ENCODE measurements at regions not wholly inside any gene's neighbourhood (a gene's known extent, or its start where the extent isn't known, plus 50 kb on each side); places are given as distances from the start of the nearest gene placed in this dataset.
"Not testable (repeated sequence)": the region's sequence is repeated elsewhere in the genome, so short reads cannot be mapped to it uniquely, and the experiment has no call there.

DNA sequence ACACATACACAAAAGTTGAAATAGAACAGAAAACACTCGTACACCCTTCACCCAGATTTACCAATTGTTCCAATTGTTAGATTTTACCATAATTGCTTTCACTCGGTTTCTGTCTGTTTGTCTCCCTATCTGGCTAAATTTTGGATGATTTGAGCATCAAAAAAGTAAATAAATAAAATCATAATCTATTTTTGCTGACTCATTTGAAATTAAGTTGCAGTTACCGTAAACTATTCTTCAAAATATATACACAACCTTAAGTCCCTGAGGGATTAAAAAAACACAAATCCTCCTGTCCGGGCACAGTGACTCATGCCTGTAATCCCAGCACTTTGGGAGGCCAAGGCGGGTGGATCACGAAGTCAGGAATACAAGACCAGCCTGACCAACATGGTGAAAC, 81.3 kb upstream of the SYT9 start:
- TF ChIP-seq, protein P1, sequence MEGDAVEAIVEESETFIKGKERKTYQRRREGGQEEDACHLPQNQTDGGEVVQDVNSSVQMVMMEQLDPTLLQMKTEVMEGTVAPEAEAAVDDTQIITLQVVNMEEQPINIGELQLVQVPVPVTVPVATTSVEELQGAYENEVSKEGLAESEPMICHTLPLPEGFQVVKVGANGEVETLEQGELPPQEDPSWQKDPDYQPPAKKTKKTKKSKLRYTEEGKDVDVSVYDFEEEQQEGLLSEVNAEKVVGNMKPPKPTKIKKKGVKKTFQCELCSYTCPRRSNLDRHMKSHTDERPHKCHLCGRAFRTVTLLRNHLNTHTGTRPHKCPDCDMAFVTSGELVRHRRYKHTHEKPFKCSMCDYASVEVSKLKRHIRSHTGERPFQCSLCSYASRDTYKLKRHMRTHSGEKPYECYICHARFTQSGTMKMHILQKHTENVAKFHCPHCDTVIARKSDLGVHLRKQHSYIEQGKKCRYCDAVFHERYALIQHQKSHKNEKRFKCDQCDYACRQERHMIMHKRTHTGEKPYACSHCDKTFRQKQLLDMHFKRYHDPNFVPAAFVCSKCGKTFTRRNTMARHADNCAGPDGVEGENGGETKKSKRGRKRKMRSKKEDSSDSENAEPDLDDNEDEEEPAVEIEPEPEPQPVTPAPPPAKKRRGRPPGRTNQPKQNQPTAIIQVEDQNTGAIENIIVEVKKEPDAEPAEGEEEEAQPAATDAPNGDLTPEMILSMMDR (IDR thresholded peaks at IDR 0.05; ENCODE audit: low read depth, low read length, missing control alignments) = no peak
- H3K4me3 ChIP-seq (ENCODE audit: low read depth, low read length) = no peak overlapping the region
- in situ Hi-C loops (cut with HindIII; ENCODE audit: low sequenced_read_pairs) = no loop called here
- DNase-seq (ENCODE audit: low read depth) = no peak

DNA sequence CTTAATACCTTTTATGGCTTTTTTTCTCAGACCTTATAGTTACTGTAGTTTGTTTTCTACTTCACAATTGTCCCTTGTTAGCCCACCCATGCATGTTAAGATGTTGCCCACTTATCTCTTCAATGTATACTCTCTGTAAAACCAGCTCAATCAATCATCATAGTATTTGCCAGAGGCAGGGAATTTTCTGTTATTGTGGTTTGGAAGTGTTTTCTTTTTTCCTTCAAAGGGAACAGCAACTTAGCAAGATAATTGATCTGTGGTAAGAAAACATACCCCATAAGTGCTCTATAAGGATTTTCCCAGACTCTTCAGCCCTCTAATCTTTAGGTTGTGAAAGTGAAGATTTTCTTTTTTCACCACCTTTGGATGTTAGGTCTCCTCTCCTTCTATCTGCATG, 76.7 kb upstream of the SYT9 start:
- TF ChIP-seq, protein P1 (IDR thresholded peaks at IDR 0.05; ENCODE audit: low read depth, low read length, missing control alignments) = no peak
- no peak for DNase-seq (ENCODE audit: low read depth)
- no peak overlapping the region for H3K4me3 ChIP-seq (ENCODE audit: low read depth, low read length)
- in situ Hi-C loops (cut with HindIII; ENCODE audit: low sequenced_read_pairs) = no loop called here

DNA sequence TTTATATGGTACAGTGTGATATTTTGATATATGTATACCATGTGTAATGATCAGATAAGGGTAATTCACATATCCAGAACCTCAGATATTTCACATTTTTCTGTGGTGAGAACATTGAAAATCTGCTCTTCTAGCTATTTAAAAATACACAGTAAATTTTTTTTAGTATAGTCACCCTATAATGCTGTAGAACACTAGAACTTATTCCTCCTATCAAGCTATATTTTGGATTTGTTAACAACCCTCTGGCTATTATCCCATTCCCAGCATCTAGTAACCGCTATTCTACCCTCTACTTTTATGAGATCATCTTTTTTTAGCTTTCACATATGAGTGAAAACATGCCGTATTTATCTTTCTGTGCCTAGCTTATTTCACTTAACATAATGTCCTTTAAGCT, 65.5 kb upstream of the SYT9 start:
- DNase-seq (ENCODE audit: low read depth) = no peak
- H3K4me3 ChIP-seq (ENCODE audit: low read depth, low read length) = no peak overlapping the region
- in situ Hi-C loops (cut with HindIII; ENCODE audit: low sequenced_read_pairs) = no loop called here
- TF ChIP-seq, protein P1 (IDR thresholded peaks at IDR 0.05; ENCODE audit: low read depth, low read length, missing control alignments) = no peak

DNA sequence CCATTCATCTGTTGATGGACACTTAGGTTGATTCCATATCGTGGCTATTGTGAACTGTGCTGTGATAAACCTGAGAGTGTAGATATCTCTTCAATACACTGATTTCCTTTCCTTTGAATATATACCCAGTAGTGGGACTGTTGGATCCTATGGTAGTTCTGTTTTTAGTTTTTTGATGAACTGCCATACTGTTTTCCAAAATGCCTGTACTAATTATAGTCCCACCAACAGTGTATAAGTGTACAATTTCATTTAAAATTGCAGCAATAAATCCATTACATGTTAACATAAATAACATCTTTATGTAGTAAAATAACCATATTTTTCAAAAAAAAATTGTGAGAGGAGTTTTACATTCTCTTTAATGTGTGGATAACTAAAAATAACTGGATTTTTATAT, 65.0 kb upstream of the SYT9 start:
- H3K4me3 ChIP-seq (ENCODE audit: low read depth, low read length) = no peak overlapping the region
- TF ChIP-seq, protein P1 (IDR thresholded peaks at IDR 0.05; ENCODE audit: low read depth, low read length, missing control alignments) = no peak
- DNase-seq (ENCODE audit: low read depth) = no peak
- in situ Hi-C loops (cut with HindIII; ENCODE audit: low sequenced_read_pairs) = no loop called here

DNA sequence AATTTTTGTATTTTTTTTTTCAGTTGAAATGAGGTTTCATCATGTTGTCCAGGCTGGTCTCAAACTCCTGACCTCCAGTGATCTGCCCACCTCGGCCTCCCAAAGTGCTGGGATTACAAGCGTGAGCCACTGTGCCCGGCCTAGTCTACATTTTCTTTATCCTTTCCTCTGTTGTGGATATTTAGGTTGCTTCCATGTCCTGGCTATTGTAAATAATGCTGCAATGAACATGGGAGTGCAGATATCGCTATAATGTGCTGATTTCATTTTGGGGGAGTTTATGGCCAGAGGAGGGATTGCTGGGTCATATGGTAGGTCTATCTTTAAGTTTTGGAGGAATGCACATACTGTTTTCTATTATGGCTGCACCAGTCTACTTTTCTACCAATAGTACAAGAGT, 58.9 kb upstream of the SYT9 start:
- in situ Hi-C loops (cut with HindIII; ENCODE audit: low sequenced_read_pairs) = not testable (repeated sequence)

DNA sequence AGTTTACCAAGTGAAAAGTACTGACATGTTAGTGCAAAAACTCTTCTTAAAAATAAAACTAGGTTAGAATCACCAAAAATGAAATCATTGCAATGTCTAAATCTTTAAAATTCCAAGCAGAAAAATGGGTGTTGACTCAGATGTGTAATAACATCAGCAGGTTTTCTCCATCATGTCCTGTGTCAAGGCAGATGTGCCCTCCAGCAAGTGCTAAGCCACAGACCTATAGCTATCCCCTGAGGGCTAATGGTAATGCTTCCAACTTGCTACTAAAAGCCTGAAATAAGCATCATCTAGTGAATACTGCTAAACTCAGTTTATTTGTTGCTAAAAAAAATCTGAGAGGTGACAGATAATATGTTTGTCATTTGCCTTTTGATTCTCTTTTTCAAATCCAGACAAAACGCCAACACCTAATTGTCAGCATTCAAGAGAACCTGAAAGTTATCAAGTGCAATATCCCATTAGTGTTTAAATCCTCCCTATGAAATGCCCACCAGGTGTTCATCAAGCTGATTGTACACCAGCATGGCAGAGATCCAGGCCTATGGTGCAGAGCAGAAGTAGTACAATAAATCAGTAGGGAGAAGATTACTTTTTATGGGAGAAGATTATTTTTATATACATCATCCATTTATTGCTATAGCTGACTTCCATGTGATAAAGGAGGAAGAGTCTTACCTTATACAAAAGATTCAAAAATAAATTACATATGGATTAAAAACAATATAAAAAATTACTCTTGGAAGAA, 55.1 kb upstream of the SYT9 start:
- no peak overlapping the region for H3K4me3 ChIP-seq (ENCODE audit: low read depth, low read length)
- no peak for DNase-seq (ENCODE audit: low read depth)
- TF ChIP-seq, protein P1 (IDR thresholded peaks at IDR 0.05; ENCODE audit: low read depth, low read length, missing control alignments) = no peak
- in situ Hi-C loops (cut with HindIII; ENCODE audit: low sequenced_read_pairs) = no loop called here

More for the DNA sequence above, 58.9 kb upstream of the SYT9 start:
- not testable (repeated sequence) for H3K4me3 ChIP-seq (ENCODE audit: low read depth, low read length); DNase-seq (ENCODE audit: low read depth)

DNA sequence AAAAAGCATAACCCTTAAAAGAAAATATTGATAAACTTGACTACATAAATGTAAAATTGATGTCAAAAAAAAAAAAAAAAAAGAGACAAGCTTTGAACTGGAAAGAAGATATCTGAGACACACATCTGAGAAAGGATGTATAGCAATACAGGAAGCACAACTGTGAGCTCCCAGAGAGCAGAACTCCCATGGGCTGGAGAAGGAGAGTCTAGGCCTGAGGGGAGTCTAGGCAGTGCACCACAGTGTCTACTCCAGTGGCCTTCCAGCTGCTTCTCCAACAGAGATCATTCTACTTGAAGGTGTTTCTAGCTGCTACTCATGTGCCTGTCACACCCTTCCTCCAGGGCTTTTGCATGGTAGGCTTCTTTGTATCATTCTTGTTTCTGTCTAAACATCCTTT, 54.2 kb upstream of the SYT9 start:
- TF ChIP-seq, protein P1 (IDR thresholded peaks at IDR 0.05; ENCODE audit: low read depth, low read length, missing control alignments) = no peak
- H3K4me3 ChIP-seq (ENCODE audit: low read depth, low read length) = no peak overlapping the region
- in situ Hi-C loops (cut with HindIII; ENCODE audit: low sequenced_read_pairs) = no loop called here
- DNase-seq (ENCODE audit: low read depth) = no peak
